Activated T-cell treated with anti-CD3 and anti-CD28 coated beads, Interleukin-2, amount 50 U/mL, for 4 hours (primary cell): ENCODE measurements at regions not wholly inside any gene's neighbourhood (a gene's known extent, or its start where the extent isn't known, plus 50 kb on each side); places are given as distances from the start of the nearest gene placed in this dataset.

Experiments used
- ATAC-seq, 2 donors: fragments of 200-7000 bp; cut with Tn5 transposase; one replicate each; pipeline ENCODE4 v1.10.0; 2021
- DNase-seq: peaks from one replicate; pipeline ENCODE4 v3.0.0-alpha.2; 2020
- H3K27me3 Mint-ChIP-seq: one replicate; pipeline ENCODE4 v1.8.0; 2021; ENCODE audit warnings: low read depth, mixed read lengths
- H3K36me3 Mint-ChIP-seq: one replicate; pipeline ENCODE4 v1.8.0; 2022; ENCODE audit warnings: mixed read lengths; ENCODE audit not compliant: insufficient read depth
- H3K4me1 Mint-ChIP-seq: one replicate; pipeline ENCODE4 v1.8.0; 2021; ENCODE audit warnings: low read depth, mixed read lengths
- H3K4me3 Mint-ChIP-seq: one replicate; pipeline ENCODE4 v1.8.0; 2021; ENCODE audit warnings: mild to moderate bottlenecking, moderate library complexity, mixed read lengths
- H3K9me3 Mint-ChIP-seq: one replicate; pipeline ENCODE4 v1.8.0; 2021; ENCODE audit warnings: mixed read lengths

- H3K9me3 Mint-ChIP-seq: peaks cover 10% of the 10 kb centered on the region
- ATAC-seq: no peak
These were observed 618.2 kb upstream of the PCDH10 start for GRCh38 chr4:132530861-132531260.

GRCh38 chr4:132540268-132540667 lies 608.8 kb upstream of the PCDH10 start:
- Mint-ChIP-seq H3K4me3 (no peak overlapping the region), H3K4me1 (no peaks in the 10 kb centered on the region), H3K9me3 (peaks cover 16% of the 10 kb centered on the region), H3K27me3 (no peaks in the 10 kb centered on the region), H3K36me3 (no peaks in the 10 kb centered on the region)
- no peak for DNase-seq
- ATAC-seq: no peak

More at GRCh38 chr4:132530861-132531260, 618.2 kb upstream of the PCDH10 start:
- no peak for DNase-seq
- Mint-ChIP-seq H3K36me3 (no peaks in the 10 kb centered on the region), H3K4me3 (no peak overlapping the region), H3K4me1 (no peaks in the 10 kb centered on the region), H3K27me3 (no peaks in the 10 kb centered on the region)

GRCh38 chr4:132540797-132541196 lies 608.3 kb upstream of the PCDH10 start:
- Mint-ChIP-seq H3K4me3 (peak overlapping the region; percentile 35), H3K36me3 (no peaks in the 10 kb centered on the region), H3K4me1 (no peaks in the 10 kb centered on the region), H3K27me3 (no peaks in the 10 kb centered on the region), H3K9me3 (peaks cover 14% of the 10 kb centered on the region)
- DNase-seq (no peak), ATAC-seq (no peak)

GRCh38 chr4:132542228-132542627 lies 606.9 kb upstream of the PCDH10 start:
- H3K4me1 Mint-ChIP-seq: no peaks in the 10 kb centered on the region
- H3K36me3 Mint-ChIP-seq: no peaks in the 10 kb centered on the region
- no peak overlapping the region for H3K4me3 Mint-ChIP-seq
- ATAC-seq (no peak), DNase-seq (no peak)
- H3K27me3 Mint-ChIP-seq: no peaks in the 10 kb centered on the region
- H3K9me3 Mint-ChIP-seq: peaks cover 11% of the 10 kb centered on the region

- ATAC-seq (no peak), DNase-seq (no peak)
- H3K4me3 Mint-ChIP-seq: no peak overlapping the region
- H3K27me3 Mint-ChIP-seq: no peaks in the 10 kb centered on the region
- H3K4me1 Mint-ChIP-seq: no peaks in the 10 kb centered on the region
- H3K9me3 Mint-ChIP-seq: peaks cover 4% of the 10 kb centered on the region
- no peaks in the 10 kb centered on the region for H3K36me3 Mint-ChIP-seq
These were observed 600.6 kb upstream of the PCDH10 start for GRCh38 chr4:132548463-132548862.

GRCh38 chr4:132556316-132556715 lies 592.8 kb upstream of the PCDH10 start:
- DNase-seq: no peak
- no peaks in the 10 kb centered on the region for H3K36me3 Mint-ChIP-seq
- H3K4me3 Mint-ChIP-seq: no peak overlapping the region
- no peaks in the 10 kb centered on the region for H3K27me3 Mint-ChIP-seq
- peaks cover 13% of the 10 kb centered on the region for H3K9me3 Mint-ChIP-seq
- no peak for ATAC-seq
- no peaks in the 10 kb centered on the region for H3K4me1 Mint-ChIP-seq

GRCh38 chr4:132557660-132558059 lies 591.4 kb upstream of the PCDH10 start:
- ATAC-seq (no peak), DNase-seq (no peak)
- Mint-ChIP-seq H3K4me3 (no peak overlapping the region), H3K9me3 (peaks cover 15% of the 10 kb centered on the region), H3K4me1 (no peaks in the 10 kb centered on the region), H3K27me3 (no peaks in the 10 kb centered on the region), H3K36me3 (no peaks in the 10 kb centered on the region)

GRCh38 chr4:132564920-132565319 lies 584.2 kb upstream of the PCDH10 start:
- H3K4me1 Mint-ChIP-seq: no peaks in the 10 kb centered on the region
- H3K36me3 Mint-ChIP-seq: no peaks in the 10 kb centered on the region

GRCh38 chr4:132565542-132565941 lies 583.6 kb upstream of the PCDH10 start:
- no peaks in the 10 kb centered on the region for H3K27me3 Mint-ChIP-seq
- no peaks in the 10 kb centered on the region for H3K4me1 Mint-ChIP-seq
- H3K9me3 Mint-ChIP-seq: peaks cover 10% of the 10 kb centered on the region
- ATAC-seq (no peak), DNase-seq (no peak)
- no peaks in the 10 kb centered on the region for H3K36me3 Mint-ChIP-seq
- no peak overlapping the region for H3K4me3 Mint-ChIP-seq

More at GRCh38 chr4:132564920-132565319, 584.2 kb upstream of the PCDH10 start:
- H3K27me3 Mint-ChIP-seq: no peaks in the 10 kb centered on the region
- ATAC-seq: no peak
- no peak for DNase-seq
- H3K4me3 Mint-ChIP-seq: no peak overlapping the region
- H3K9me3 Mint-ChIP-seq: peaks cover 10% of the 10 kb centered on the region

GRCh38 chr4:132572210-132572609 lies 576.9 kb upstream of the PCDH10 start:
- DNase-seq (no peak), ATAC-seq (no peak)
- Mint-ChIP-seq H3K27me3 (no peaks in the 10 kb centered on the region), H3K4me3 (no peak overlapping the region), H3K4me1 (no peaks in the 10 kb centered on the region), H3K9me3 (peaks cover 12% of the 10 kb centered on the region), H3K36me3 (no peaks in the 10 kb centered on the region)

- H3K9me3 Mint-ChIP-seq: peaks cover 4% of the 10 kb centered on the region
- H3K36me3 Mint-ChIP-seq: no peaks in the 10 kb centered on the region
- ATAC-seq: no peak
- no peaks in the 10 kb centered on the region for H3K27me3 Mint-ChIP-seq
- DNase-seq: no peak
- H3K4me3 Mint-ChIP-seq: no peak overlapping the region
- no peaks in the 10 kb centered on the region for H3K4me1 Mint-ChIP-seq
These were observed 561.5 kb upstream of the PCDH10 start for GRCh38 chr4:132587626-132588025.

GRCh38 chr4:132592340-132592739 lies 556.8 kb upstream of the PCDH10 start:
- H3K4me3 Mint-ChIP-seq: no peak overlapping the region
- H3K4me1 Mint-ChIP-seq: no peaks in the 10 kb centered on the region
- no peaks in the 10 kb centered on the region for H3K27me3 Mint-ChIP-seq
- no peaks in the 10 kb centered on the region for H3K36me3 Mint-ChIP-seq
- ATAC-seq (no peak), DNase-seq (no peak)
- peaks cover 6% of the 10 kb centered on the region for H3K9me3 Mint-ChIP-seq

GRCh38 chr4:132592850-132593249 lies 556.2 kb upstream of the PCDH10 start:
- Mint-ChIP-seq H3K9me3 (peaks cover 6% of the 10 kb centered on the region), H3K4me1 (no peaks in the 10 kb centered on the region), H3K27me3 (no peaks in the 10 kb centered on the region), H3K4me3 (no peak overlapping the region), H3K36me3 (no peaks in the 10 kb centered on the region)
- ATAC-seq (no peak), DNase-seq (no peak)

- peaks cover 6% of the 10 kb centered on the region for H3K9me3 Mint-ChIP-seq
- no peaks in the 10 kb centered on the region for H3K36me3 Mint-ChIP-seq
These were observed 555.2 kb upstream of the PCDH10 start for GRCh38 chr4:132593717-132594400.

GRCh38 chr4:132596186-132596585 lies 552.9 kb upstream of the PCDH10 start:
- Mint-ChIP-seq H3K36me3 (no peaks in the 10 kb centered on the region), H3K9me3 (peaks cover 6% of the 10 kb centered on the region), H3K27me3 (no peaks in the 10 kb centered on the region), H3K4me1 (no peaks in the 10 kb centered on the region), H3K4me3 (no peak overlapping the region)
- no peak for ATAC-seq
- no peak for DNase-seq

More at GRCh38 chr4:132593717-132594400, 555.2 kb upstream of the PCDH10 start:
- no peaks in the 10 kb centered on the region for H3K27me3 Mint-ChIP-seq
- ATAC-seq (no peak), DNase-seq (no peak)
- no peak overlapping the region for H3K4me3 Mint-ChIP-seq
- H3K4me1 Mint-ChIP-seq: no peaks in the 10 kb centered on the region
